Right renal cortex interstitium (tissue), 3 donors: ENCODE measurements at regions not wholly inside any gene's neighbourhood (a gene's known extent, or its start where the extent isn't known, plus 50 kb on each side); places are given as distances from the start of the nearest gene placed in this dataset.

Source experiments
- DNase-seq, 3 donors: peaks; one replicate each; pipeline ENCODE4 v3.0.0-alpha.2; 2013; ENCODE audit warnings: low read depth in 3 of 3, low spot score in 2 of 3

DNA sequence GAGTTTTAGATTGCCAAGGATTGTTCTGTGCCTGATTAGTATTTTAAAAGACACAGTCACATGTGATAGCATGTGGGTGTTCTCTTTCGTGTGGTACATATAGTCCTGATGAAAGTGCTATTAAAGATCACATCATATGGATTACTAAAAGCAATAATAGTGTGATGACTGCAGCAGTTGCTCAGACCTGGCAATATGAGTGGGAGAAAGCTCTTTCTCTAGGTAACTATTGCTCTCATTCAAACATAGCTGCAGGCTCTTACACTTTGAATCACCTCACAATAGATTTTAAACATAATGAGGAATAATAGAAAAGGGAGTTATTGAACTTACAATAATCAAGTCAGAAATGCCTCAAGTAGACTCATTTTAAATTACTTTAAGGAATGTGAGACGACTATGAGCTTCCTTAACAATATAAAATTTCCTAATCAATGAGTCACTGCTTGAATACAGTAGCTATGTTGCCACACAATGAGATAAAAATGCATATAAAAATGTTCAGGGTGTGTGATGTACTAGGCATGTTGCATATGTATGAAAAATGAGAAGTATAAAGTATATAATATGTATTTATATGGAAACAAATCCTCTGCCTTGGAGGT, 452.1 kb downstream of the TMX3 start:
- no peak for DNase-seq

DNA sequence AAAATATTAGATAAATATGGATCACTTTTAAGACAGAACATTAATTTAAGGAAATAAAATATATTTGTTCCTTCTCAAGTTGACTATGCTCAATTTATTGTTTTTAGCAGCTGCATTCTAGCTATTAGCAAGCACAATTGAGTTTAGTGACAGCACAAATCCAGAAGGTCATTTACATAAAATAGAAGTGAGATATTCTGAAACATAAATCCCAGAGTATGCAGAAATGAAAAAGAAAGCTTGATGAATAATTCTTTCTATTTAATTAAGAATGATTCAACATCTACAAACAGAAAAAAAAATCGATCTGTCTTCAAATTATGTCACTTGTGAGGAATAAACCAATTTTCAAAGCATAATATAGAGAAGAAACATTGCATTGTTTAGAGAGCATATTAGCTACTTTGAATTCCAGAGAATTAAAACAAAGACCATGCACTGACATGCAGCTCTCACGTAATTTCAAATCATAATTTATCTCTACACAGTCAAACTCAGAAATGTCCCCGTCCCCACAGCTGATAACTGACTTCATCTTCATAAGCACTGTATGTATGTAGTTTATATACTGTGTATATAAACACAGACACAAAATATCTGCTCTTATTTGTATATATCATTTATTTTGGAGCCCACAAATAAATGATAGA, 458.4 kb downstream of the TMX3 start:
- no peak for DNase-seq

DNA sequence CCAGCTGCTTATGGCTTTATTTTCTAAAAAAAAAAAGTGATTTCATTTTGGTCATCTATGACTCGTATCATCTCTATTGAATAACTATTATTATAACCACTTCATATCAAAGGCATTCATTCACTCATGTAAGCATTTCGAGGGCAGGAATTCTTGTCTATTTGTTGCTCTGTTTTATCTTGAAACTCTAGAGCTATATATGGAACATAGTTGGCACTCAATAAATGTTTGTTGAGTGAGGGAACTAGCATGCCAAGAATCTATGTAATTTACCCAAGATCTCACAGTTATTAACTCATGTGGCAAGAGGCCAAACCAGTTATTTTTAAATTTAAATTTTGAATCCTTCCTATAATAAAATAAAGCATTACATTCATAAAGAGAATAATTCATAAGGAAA, 470.1 kb downstream of the TMX3 start:
- no peak for DNase-seq

DNA sequence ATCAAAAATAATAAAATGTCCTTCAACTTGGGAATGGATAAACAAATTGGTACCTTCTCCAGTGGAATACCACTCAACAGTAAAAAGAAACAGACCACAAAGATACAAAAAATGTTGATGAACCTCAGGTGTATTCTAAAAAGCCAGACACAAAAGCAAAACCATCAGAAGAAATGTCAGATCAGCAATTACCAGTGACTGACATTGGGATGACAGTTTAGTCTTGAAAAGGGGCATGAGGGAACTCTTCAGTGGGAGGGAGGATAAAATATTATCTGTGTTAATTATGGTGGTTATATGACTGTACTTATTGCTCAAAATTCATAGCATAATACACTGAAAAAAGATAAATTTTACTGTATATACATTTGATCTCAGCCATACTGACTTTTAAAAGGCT, 473.0 kb downstream of the TMX3 start:
- no peak for DNase-seq

DNA sequence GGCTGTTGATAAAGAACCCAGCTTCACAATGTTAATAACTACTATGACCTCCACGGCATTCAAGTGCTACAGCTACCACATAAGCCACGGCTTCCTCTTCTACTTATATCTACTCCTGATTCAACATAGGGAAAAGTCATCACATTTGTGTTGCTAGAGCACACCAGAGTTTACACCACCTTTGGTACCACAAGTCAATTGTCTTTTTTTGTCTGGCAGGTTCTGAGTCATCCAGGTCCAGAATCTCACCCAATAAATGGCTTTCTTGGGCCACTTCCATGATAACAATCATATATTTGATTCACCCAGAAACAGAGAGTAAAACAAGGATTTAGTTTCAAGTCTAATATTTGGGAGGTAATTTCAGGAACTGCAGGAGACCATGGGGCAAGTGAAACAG, 480.2 kb downstream of the TMX3 start:
- no peak for DNase-seq

DNA sequence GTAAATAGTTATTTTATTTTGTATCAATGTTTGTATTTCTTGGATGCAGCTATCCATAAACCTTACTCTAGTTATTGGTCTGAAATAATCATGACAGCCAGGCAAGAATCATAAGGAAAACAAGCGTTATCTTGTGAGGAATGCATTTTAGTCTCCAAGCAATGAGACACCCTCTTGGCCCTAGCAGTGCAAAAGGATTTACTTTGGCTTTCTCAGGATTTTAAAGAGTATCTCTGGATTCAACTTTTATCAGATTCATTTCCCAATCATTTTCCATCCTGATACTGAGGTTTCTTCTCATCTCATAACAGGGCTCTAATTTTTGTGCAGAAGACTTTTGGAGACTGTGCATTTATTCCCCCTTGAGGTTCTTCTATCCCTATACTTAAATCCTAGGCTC, 480.8 kb downstream of the TMX3 start:
- DNase-seq: no peak

DNA sequence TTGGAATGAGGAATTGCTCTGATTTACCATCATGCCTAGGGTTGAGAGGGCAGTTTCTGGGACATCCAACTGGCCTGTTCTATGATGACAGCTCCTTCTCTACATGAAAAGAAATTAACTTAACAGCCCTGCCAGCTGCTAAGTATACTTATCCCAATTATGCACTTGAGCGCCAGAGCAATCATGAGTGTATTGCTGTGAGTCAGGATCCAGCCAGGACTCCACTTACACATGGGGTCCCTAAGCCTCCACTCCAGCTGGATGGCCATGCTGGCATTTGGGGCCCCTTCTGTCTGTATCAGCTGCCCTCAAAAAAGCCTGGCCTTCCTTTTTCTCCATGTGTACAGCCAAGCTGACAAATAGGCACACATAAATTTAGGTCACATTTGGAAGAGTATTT, 481.9 kb downstream of the TMX3 start:
- DNase-seq: no peak

DNA sequence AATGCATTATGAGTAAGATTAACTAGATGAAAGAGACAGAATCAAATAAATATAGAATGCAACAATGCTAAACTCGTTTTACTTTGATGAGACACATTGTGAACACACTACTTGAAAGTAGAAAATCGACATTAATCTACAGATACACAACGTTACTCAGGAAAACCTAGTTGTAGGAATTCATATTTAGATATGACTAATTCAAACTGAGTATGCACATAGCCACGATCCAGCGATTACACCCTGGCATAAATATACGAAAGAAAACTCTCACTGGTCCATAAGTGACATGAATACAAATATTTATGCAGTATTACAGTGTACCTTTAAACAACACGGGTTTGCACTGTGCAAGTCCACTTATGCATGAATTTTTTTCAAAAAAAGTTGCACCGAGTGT, 485.6 kb downstream of the TMX3 start:
- DNase-seq: no peak

DNA sequence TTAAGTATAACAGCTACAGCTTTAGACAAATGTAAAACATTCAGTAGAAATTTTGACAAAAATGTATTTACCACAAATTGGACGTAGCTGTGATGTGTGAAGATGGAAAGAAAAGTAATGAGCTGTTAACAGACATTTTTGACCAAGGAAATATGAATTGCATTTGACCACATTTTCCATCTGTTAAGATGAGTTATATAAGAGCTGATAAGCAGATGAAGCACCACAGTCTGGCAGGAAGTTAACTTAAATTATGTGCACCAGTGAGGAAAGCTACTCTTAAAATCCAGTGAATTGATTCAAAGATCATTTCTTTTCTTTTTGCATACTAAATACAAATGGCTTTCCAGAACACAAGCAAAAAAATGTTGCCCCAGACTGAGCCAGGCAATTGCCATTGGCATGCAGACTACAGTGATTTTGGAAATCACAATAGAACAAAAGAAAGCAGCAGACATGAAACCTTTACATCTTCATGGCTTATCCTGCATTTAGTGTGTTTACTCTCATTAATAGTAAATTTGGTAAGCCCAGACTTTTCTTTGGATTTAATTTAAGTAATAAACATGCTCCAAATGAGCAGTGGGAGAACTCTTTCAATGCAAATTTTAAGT, 493.7 kb downstream of the TMX3 start:
- no peak for DNase-seq

DNA sequence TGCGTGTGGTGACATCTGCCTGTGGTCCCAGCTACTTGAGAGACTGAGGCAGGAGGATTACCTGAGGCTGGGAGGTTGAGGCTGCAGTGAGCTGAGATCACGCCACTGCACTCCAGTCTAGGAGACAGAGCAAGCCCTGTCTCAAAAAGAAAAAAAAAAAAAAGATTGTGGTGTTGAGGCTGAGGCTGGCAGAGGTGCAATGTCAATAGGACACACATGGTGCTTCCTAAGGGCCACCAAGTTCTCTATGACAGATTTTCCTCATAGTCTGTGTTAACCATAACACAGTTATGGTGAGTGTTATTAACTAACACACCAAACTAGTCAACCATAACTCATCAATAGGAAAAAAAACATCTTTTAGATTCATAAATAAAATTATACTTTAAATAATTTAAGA, 494.4 kb downstream of the TMX3 start:
- DNase-seq: no peak

DNA sequence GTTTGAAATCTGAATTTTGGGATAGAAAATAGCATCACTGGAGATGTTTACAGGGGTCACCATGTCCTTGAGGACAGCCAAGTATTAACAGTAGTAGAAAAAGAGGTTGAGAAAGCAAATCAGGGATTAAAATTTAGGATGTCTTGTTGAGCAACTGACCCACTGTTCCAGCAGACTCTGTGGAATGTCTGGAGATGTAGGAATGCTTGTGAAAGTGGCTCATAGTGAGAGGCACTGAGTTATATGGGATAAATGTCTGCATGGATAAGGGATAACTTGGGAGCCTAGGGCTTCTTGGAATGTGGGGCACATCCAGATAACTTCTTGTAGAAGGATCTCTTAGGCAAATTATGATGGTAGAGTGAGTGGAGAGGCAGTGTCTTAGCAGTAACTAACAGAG, 495.0 kb downstream of the TMX3 start:
- DNase-seq: no peak

DNA sequence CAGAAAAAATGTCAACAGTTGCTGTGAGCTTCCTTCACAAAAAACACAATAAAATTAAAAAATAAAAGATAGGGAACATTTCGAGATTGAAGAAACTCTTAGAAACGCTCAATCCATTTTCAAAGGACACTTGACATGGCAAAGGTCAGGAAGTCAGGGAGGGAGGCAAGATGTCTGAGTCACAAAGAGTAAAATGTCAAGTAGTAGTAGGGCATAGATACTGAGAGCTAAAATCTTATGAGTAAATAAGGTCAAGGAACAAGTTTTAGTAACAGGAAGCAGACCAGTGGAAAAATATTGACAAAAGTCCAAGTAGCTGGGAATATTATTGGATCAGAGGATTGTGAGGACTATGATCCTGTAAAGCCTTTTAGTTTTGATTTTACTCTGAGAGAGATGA, 495.6 kb downstream of the TMX3 start:
- no peak for DNase-seq

DNA sequence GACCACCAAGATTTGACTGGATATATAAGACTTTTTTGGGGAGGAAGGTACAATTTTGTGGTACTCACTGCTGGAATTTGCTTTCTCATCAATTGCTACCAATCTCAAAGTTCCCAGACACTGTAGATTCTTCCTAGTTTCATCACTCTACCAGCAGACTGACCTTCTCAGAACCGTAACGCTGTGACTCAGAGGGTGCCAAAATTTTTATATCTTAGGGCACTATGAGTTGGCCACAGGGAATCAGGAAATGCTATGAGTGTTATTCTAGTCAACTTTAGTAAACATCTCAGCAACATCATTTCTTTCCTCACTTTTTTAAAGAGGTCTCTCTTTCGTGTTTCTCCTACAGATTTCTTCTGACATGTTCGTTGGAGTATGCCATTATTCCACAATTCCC, 499.0 kb downstream of the TMX3 start:
- DNase-seq: no peak

DNA sequence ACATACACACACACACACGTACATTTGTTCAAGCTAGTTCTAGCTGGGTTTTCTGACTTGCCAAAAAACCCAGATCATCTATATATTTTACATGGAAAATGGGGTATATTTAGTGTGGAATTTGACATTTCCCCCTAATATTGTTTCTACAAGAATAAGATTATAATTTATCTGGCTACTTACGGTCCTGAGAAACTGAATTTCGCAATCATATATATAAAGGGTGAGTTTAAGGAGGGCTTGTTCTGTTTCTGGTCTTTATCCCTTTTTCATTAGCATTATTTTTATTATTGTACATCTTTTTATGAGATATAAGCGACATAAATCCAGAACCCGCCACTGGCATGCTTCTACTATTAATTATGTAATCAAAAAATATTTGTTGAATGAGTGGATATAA, 528.9 kb downstream of the TMX3 start:
- no peak for DNase-seq

DNA sequence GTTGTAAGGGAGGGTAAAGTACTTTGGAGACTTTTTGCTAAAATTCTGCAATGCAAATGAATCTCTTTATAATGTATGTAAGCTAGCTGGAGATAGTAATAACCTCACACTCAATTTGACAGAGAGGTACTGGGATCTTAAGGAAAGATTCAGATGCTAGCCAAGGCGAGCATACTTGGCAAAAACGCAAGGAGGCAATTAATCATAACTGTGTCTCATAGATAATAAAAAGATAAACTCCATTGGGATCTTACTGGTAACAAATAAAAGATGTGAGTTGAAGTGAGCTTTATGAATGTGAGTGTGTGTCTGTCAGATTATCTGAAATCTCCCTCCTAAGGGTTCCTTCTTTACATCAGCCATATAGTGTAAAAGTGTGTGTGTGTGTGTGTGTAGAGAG, 533.0 kb downstream of the TMX3 start:
- DNase-seq: no peak

DNA sequence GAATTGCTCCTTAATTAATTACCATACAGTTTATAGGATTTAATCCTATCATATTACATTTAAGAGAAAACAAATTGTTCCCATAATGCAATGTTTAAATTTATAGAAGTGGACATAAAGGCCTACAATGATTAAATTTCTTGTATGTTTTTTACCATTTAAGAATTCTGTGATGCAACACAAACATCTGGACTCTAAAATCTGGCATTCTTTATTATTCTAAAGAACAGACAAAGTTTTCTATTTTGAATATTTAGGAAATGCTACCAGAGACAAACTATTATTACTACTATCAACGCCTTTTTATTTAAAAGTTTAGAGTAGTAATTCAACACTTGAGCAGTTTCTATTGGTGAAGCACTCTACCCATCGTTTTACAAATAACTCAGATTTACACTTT, 535.1 kb downstream of the TMX3 start:
- no peak for DNase-seq

DNA sequence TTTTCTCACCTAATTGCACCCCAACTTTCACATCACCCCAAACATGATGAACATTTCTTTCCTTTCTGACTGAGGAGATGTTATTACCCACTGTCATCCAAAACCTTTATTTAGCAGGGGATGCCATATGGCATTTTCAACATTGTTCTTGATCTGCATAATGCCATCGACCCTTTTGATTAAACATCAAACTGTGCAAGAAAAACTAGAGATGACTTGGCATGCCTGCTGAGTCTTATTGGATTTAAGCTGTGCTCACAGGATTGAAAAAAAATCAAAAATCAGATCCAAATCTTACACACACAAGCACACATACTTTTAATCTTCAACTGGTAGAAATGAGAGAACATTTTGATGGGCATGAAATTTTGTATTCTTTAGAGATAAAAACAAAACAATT, 536.0 kb downstream of the TMX3 start:
- no peak for DNase-seq

DNA sequence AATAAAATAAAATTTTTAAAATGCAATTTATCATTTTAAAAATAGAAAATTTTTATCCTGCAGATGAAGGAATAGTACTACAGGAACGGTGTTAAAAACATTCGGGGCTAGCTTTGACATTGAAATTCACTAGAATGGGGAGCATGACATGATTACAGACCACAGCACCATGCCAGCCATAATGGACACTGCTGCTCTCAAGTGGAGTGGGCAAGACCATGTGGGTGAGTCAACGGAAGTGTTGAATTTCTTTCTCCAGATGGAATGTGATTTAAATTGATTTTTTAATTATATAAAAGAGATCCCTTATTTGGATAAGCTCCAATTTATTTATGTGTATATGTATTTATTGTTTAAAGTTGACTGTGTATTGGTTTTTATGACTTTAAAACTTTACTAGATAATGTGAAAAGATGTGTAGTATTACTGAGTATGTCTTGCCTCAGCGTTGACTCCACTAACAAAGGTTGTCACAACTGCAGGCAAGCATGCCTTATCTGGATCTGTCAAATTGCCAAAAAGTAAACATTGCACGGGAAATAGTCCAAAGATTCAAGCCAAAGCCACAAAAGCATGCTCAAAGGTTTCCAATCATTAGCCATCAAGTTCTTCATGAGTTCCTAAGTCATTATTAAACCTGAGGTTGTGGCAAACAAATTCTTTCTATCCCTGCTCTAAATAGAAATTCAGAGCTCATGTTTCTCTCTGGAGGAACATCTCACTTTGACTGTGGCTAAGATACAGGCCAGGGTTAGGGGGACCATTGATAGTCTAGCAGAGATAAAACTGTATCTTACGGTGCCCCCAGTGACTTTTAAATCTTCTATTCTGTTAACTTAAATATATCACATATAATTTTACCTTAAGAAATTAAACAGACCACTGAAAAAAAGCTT, 536.9 kb downstream of the TMX3 start:
- DNase-seq: no peak

DNA sequence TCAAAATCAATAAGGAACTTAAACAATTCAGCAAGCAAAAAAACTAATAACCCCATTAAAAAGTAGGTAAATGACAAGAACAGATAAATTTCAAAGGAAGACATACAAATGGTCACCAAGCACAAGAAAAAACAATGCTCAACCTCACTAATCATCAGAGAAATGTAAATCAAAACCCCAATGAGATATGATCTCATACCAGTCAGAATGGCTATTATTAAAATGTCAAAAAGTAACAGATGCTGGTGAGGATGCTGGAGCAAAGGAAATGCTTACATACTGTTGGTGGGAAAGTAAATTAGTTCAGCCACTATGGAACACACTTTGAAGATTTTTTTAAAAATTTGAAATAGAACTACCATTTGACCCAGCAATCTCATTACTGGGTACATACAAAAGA, 538.0 kb downstream of the TMX3 start:
- no peak for DNase-seq

DNA sequence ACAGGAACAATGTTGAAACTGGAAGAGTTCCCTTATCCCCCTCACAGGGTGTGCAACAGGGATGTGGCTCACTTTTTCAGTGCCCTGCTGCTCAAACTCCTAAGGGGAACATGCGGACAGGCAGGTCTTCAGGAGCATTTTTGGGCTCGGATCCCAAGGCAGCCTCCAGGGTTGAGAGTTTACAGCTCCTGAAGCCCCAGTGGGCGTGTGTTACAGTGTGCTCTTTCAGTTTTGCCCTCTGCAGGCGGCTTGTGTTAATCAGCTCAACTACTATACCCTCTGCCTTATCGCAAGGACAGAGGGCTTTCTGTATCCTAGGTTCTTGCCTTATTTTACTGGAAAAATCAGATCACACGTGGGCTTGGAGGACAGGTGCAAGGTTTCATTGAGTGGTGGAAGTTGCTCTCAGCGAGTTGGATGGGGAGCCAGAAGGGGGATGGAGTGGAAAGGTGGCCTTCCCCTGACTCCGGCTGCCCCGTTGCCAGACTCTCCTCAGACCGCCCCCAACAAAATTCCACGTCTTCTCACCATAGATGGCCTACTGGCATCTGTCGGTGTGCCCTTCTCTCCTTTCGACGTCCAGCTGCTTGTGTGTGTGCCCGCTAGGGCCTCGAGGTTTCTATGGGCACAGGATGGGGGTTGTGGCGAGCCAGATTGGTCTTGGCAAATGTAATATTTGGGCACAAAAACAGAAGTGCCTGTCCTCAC, 541.9 kb downstream of the TMX3 start:
- DNase-seq: no peak

DNA sequence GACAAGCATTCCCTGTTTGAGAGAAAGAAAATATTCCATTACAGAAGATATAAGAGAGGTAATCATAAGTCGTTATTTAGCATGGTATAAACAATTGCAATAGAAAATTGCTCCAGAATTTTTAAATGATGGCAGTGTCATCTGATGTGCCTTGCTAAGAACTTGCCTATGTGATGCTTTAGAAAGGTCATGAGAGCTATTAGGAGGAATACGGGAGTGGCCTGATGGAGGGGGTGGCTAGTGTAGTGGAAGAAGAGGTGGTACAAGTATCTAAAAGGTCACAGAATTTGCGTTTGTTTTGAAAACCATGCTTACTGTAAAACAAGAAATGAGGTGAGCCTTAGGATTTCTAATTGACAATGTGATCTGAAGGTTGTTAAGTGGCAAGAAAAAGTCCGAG, 550.0 kb downstream of the TMX3 start:
- no peak for DNase-seq
